ENCODE measurements at regions not wholly inside any gene's neighbourhood (a gene's known extent, or its start where the extent isn't known, plus 50 kb on each side); places are given as distances from the start of the nearest gene placed in this dataset.

- FAIRE-seq (no peak), DNase-seq (no peak), ATAC-seq (no peak)
- H3K4me3 ChIP-seq, result no peak overlapping the region
- no peak overlapping the region for H3K27ac ChIP-seq
- no peaks in the 10 kb centered on the region for H3K36me3 ChIP-seq
- WGBS, 2 donors, result 64 to 81% methylated on average over 3 of the region's 3 CpGs
- TF ChIP-seq, protein P1, sequence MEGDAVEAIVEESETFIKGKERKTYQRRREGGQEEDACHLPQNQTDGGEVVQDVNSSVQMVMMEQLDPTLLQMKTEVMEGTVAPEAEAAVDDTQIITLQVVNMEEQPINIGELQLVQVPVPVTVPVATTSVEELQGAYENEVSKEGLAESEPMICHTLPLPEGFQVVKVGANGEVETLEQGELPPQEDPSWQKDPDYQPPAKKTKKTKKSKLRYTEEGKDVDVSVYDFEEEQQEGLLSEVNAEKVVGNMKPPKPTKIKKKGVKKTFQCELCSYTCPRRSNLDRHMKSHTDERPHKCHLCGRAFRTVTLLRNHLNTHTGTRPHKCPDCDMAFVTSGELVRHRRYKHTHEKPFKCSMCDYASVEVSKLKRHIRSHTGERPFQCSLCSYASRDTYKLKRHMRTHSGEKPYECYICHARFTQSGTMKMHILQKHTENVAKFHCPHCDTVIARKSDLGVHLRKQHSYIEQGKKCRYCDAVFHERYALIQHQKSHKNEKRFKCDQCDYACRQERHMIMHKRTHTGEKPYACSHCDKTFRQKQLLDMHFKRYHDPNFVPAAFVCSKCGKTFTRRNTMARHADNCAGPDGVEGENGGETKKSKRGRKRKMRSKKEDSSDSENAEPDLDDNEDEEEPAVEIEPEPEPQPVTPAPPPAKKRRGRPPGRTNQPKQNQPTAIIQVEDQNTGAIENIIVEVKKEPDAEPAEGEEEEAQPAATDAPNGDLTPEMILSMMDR (IDR thresholded peaks at IDR 0.05), result no peak
- no peaks in the 10 kb centered on the region for H3K9me3 ChIP-seq
- H3K27me3 ChIP-seq, result no peaks in the 10 kb centered on the region
- H3K4me1 ChIP-seq, result no peaks in the 10 kb centered on the region
- intact Hi-C loops (cut with DNase I), result no loop called here
These were observed 107.4 kb upstream of the TOM1L1 start for GRCh38 chr17:54793271-54793670.

DNA sequence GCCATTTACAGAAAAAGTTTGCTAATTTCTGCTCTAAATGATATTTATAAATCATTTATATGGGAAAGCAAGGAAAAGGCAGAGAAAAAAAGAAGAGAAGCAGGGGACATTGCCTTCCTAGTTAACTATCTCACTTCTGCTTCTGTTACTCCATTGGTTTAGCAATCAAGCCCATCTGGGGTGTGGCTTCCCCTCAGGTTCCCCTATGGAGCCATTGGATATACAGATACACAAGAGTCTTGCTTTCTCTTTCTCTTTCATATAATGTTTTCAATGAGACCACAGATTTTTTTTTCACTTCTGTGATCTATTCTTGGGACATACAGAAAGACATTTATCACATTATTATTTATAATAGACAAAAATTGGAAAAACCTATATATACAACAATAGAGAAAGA lies 105.6 kb upstream of the TOM1L1 start:
- H3K27ac ChIP-seq, result no peak overlapping the region
- no peaks in the 10 kb centered on the region for H3K27me3 ChIP-seq
- H3K9me3 ChIP-seq, result no peaks in the 10 kb centered on the region
- ATAC-seq (no peak), FAIRE-seq (no peak), DNase-seq (no peak)
- H3K4me3 ChIP-seq, result no peak overlapping the region
- no peaks in the 10 kb centered on the region for H3K36me3 ChIP-seq
- no peaks in the 10 kb centered on the region for H3K4me1 ChIP-seq
- TF ChIP-seq, protein P1 (IDR thresholded peaks at IDR 0.05), result no peak
- intact Hi-C loops (cut with DNase I), result no loop called here

GRCh38 chr17:54807331-54807730 lies 93.3 kb upstream of the TOM1L1 start:
- WGBS, 2 donors, result 59 to 68% methylated on average over 2 of the region's 2 CpGs
- ATAC-seq (no peak), FAIRE-seq (no peak), DNase-seq (no peak)
- Histone ChIP-seq H3K4me3 (no peak overlapping the region), H3K36me3 (no peaks in the 10 kb centered on the region), H3K27me3 (no peaks in the 10 kb centered on the region), H3K9me3 (no peaks in the 10 kb centered on the region), H3K4me1 (no peaks in the 10 kb centered on the region), H3K27ac (no peak overlapping the region)
- intact Hi-C loops (cut with DNase I), result no loop called here
- TF ChIP-seq, protein P1 (IDR thresholded peaks at IDR 0.05), result no peak

- no peak overlapping the region for H3K4me3 ChIP-seq
- H3K9me3 ChIP-seq, result no peaks in the 10 kb centered on the region
- ATAC-seq, result no peak
- no peak overlapping the region for H3K27ac ChIP-seq
- no peaks in the 10 kb centered on the region for H3K27me3 ChIP-seq
- no peak for FAIRE-seq
- H3K36me3 ChIP-seq, result no peaks in the 10 kb centered on the region
- intact Hi-C loops (cut with DNase I), result no loop called here
- no peak for DNase-seq
- 65 to 71% methylated on average over 1 of the region's 1 CpG for WGBS, 2 donors
- H3K4me1 ChIP-seq, result no peaks in the 10 kb centered on the region
- TF ChIP-seq, protein P1 (IDR thresholded peaks at IDR 0.05), result no peak
These were observed 86.8 kb upstream of the TOM1L1 start for GRCh38 chr17:54813896-54814295.

GRCh38 chr17:54814371-54814770 lies 86.3 kb upstream of the TOM1L1 start:
- TF ChIP-seq, protein P1 (IDR thresholded peaks at IDR 0.05), result no peak

More at GRCh38 chr17:54814371-54814770, 86.3 kb upstream of the TOM1L1 start:
- Histone ChIP-seq H3K4me3 (no peak overlapping the region), H3K27me3 (no peaks in the 10 kb centered on the region), H3K36me3 (no peaks in the 10 kb centered on the region), H3K9me3 (no peaks in the 10 kb centered on the region), H3K4me1 (no peaks in the 10 kb centered on the region), H3K27ac (no peak overlapping the region)
- ATAC-seq (no peak), DNase-seq (no peak), FAIRE-seq (no peak)
- intact Hi-C loops (cut with DNase I), result no loop called here
- 52 to 69% methylated on average over 3 of the region's 3 CpGs for WGBS, 2 donors

All from pancreas (tissue), 10 donors.